Astrocyte (in vitro differentiated cells and primary cell): ENCODE measurements at regions not wholly inside any gene's neighbourhood (a gene's known extent, or its start where the extent isn't known, plus 50 kb on each side); places are given as distances from the start of the nearest gene placed in this dataset.

Experiments used
- DNase-seq: peaks from one replicate; pipeline ENCODE4 v3.0.0-alpha.2; 2010; ENCODE audit warnings: low read depth
- FAIRE-seq: peaks from 2 replicates; lab custom pipeline; 2011; peaks lifted over from hg19 to GRCh38; lab: Jason Lieb, UNC
- H2AFZ ChIP-seq: 2 replicates; pipeline ENCODE4 v1.6.0; 2012; ENCODE audit warnings: low read depth, low read length, inconsistent platforms
- H3K27ac ChIP-seq: 2 replicates; pipeline ENCODE4 v1.5.1; 2011; ENCODE audit warnings: low read depth, low read length, inconsistent platforms
- H3K27me3 ChIP-seq: 2 replicates; pipeline ENCODE4 v1.6.0; 2011; ENCODE audit warnings: low read length, inconsistent platforms; ENCODE audit not compliant: insufficient read depth
- H3K36me3 ChIP-seq: 2 replicates; pipeline ENCODE4 v1.5.1; 2011; ENCODE audit warnings: low read length, inconsistent platforms; ENCODE audit not compliant: insufficient read depth
- H3K4me1 ChIP-seq: 2 replicates; pipeline ENCODE4 v1.5.1; 2011; ENCODE audit warnings: low read length, inconsistent platforms; ENCODE audit not compliant: insufficient read depth
- H3K4me2 ChIP-seq: 2 replicates; pipeline ENCODE4 v1.6.0; 2012; ENCODE audit warnings: low read length, inconsistent platforms
- H3K4me3 ChIP-seq: 2 replicates; pipeline ENCODE4 v1.5.1; 2011; ENCODE audit warnings: low read depth, mild to moderate bottlenecking, low read length, inconsistent platforms; ENCODE audit not compliant: insufficient read depth
- H3K79me2 ChIP-seq: 2 replicates; pipeline ENCODE4 v1.6.0; 2012; ENCODE audit warnings: mild to moderate bottlenecking, low read length, inconsistent platforms; ENCODE audit not compliant: insufficient read depth
- H3K9ac ChIP-seq: 2 replicates; pipeline ENCODE4 v1.6.0; 2012; ENCODE audit warnings: mild to moderate bottlenecking, low read length, inconsistent platforms
- H3K9me3 ChIP-seq: 2 replicates; pipeline ENCODE4 v1.5.1; 2012; ENCODE audit warnings: low read depth, mild to moderate bottlenecking, low read length, inconsistent platforms; ENCODE audit not compliant: insufficient read depth
- H4K20me1 ChIP-seq: 2 replicates; pipeline ENCODE4 v1.6.0; 2012; ENCODE audit warnings: low read length, inconsistent platforms; ENCODE audit not compliant: insufficient read depth
- H3K27ac Mint-ChIP-seq: one replicate; pipeline ENCODE4 v1.8.0; 2021; ENCODE audit warnings: mild to moderate bottlenecking, mixed read lengths; ENCODE audit not compliant: unreplicated experiment
- H3K27me3 Mint-ChIP-seq: one replicate; pipeline ENCODE4 v1.8.0; 2021; ENCODE audit warnings: low read depth, mixed read lengths; ENCODE audit not compliant: unreplicated experiment
- H3K36me3 Mint-ChIP-seq: one replicate; pipeline ENCODE4 v1.8.0; 2021; ENCODE audit warnings: low read depth, mixed read lengths; ENCODE audit not compliant: unreplicated experiment
- H3K4me1 Mint-ChIP-seq: one replicate; pipeline ENCODE4 v1.8.0; 2021; ENCODE audit warnings: low read depth, mixed read lengths; ENCODE audit not compliant: unreplicated experiment
- H3K4me3 Mint-ChIP-seq: one replicate; pipeline ENCODE4 v1.8.0; 2021; ENCODE audit warnings: mild to moderate bottlenecking, moderate library complexity, mixed read lengths; ENCODE audit not compliant: unreplicated experiment
- H3K9me3 Mint-ChIP-seq: one replicate; pipeline ENCODE4 v1.8.0; 2021; ENCODE audit warnings: mild to moderate bottlenecking, mixed read lengths; ENCODE audit not compliant: unreplicated experiment
- EZH2 ChIP-seq: IDR thresholded peaks from 2 replicates; pipeline ENCODE4 v1.6.1; 2012; ENCODE audit warnings: mild to moderate bottlenecking, low read length, inconsistent platforms; ENCODE audit not compliant: insufficient read depth
- TF ChIP-seq, protein P1 (sequence below): IDR thresholded peaks from 2 replicates; pipeline ENCODE4 v1.5.1; 2011; ENCODE audit warnings: low read depth, mild to moderate bottlenecking, inconsistent platforms, low read length, moderate library complexity; ENCODE audit not compliant: insufficient read depth

DNA sequence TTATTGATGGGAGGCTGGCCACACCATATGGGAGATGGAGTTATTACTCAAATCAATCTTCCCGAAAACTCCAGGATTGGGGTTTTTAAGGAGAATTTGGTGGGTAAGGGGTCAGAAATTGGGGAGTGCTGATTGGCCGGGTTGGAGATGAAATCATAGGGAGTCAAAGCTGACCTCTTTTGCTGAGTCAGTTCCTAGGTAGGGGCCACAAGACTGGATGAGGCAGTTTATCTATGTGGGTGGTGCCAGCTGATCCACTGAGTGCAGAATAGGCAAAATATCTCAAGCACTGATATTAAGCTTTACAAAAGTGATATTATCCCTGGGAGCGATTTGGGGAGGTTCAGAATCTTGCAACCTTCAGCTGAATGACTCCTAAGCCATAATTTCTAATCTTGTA is 75.7 kb upstream of the CLINT1 start:
- H3K9me3 ChIP-seq = no peaks in the 10 kb centered on the region
- H3K27me3 Mint-ChIP-seq = peaks cover 3% of the 10 kb centered on the region

DNA sequence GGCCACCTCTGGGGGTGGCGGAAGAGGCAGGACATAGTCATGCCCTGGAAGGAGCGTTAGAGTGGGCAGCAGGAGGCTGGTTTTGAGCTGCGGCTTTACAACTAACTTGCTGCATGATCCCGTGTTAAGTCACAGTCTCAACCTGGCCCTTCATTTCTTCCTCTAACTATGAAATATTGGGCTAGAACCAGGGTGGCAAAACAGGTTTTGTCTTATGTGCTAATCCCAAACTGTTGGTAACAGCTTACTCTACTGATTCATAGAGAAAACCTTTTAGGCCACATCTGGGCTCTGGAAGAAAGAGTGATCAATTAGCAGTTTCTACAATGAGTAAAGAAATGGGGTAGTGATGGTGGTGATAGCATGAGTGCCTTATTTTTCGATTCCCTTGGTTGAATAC is 74.1 kb upstream of the CLINT1 start:
- FAIRE-seq = no peak
- Histone ChIP-seq H3K9me3 (no peaks in the 10 kb centered on the region), H3K27me3 (no peaks in the 10 kb centered on the region), H3K36me3 (no peaks in the 10 kb centered on the region), H3K79me2 (no peaks in the 10 kb centered on the region), H3K4me2 (no peak overlapping the region), H3K4me3 (no peak overlapping the region), H2AFZ (no peak overlapping the region), H3K4me1 (no peaks in the 10 kb centered on the region), H3K9ac (no peak overlapping the region), H4K20me1 (no peaks in the 10 kb centered on the region), H3K27ac (no peak overlapping the region)
- TF ChIP-seq EZH2 = no peak
- TF ChIP-seq, protein P1, sequence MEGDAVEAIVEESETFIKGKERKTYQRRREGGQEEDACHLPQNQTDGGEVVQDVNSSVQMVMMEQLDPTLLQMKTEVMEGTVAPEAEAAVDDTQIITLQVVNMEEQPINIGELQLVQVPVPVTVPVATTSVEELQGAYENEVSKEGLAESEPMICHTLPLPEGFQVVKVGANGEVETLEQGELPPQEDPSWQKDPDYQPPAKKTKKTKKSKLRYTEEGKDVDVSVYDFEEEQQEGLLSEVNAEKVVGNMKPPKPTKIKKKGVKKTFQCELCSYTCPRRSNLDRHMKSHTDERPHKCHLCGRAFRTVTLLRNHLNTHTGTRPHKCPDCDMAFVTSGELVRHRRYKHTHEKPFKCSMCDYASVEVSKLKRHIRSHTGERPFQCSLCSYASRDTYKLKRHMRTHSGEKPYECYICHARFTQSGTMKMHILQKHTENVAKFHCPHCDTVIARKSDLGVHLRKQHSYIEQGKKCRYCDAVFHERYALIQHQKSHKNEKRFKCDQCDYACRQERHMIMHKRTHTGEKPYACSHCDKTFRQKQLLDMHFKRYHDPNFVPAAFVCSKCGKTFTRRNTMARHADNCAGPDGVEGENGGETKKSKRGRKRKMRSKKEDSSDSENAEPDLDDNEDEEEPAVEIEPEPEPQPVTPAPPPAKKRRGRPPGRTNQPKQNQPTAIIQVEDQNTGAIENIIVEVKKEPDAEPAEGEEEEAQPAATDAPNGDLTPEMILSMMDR = no peak
- no peaks in the 10 kb centered on the region for H3K9me3 Mint-ChIP-seq
- no peaks in the 10 kb centered on the region for H3K36me3 Mint-ChIP-seq
- no peak overlapping the region for H3K4me3 Mint-ChIP-seq
- no peak overlapping the region for H3K27ac Mint-ChIP-seq
- no peak for DNase-seq
- H3K27me3 Mint-ChIP-seq = peaks cover 3% of the 10 kb centered on the region
- H3K4me1 Mint-ChIP-seq = no peaks in the 10 kb centered on the region

More for the DNA sequence above, 75.7 kb upstream of the CLINT1 start:
- Histone ChIP-seq H3K27me3 (no peaks in the 10 kb centered on the region), H3K4me1 (no peaks in the 10 kb centered on the region), H3K36me3 (no peaks in the 10 kb centered on the region), H4K20me1 (no peaks in the 10 kb centered on the region), H3K9ac (no peak overlapping the region), H2AFZ (no peak overlapping the region), H3K4me2 (no peak overlapping the region), H3K4me3 (no peak overlapping the region), H3K79me2 (no peaks in the 10 kb centered on the region), H3K27ac (no peak overlapping the region)
- no peak overlapping the region for H3K4me3 Mint-ChIP-seq
- H3K4me1 Mint-ChIP-seq = no peaks in the 10 kb centered on the region
- no peaks in the 10 kb centered on the region for H3K9me3 Mint-ChIP-seq
- FAIRE-seq (no peak), DNase-seq (no peak)
- no peaks in the 10 kb centered on the region for H3K36me3 Mint-ChIP-seq
- TF ChIP-seq EZH2 = no peak
- TF ChIP-seq, protein P1 = no peak
- H3K27ac Mint-ChIP-seq = no peak overlapping the region

DNA sequence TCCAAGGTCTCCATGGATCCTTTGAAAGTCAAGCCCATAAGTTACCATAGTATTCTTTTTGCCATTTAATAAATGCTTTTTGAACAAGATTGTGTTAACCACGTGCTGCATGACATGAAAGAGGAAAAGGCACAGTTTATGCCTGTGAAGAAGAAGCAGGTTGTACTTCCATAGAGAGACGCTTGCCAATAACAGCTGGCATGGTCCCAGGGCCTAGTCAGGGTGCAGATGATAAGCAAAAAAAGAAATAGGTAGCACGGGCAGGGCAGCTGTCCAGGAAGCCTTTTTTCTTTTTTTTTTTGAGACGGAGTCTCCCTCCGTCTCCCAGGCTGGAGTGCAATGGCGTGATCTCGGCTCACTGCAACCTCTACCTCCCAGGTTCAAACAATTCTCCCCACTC is 71.8 kb upstream of the CLINT1 start:
- Histone ChIP-seq H3K9me3 (no peaks in the 10 kb centered on the region), H3K4me1 (no peaks in the 10 kb centered on the region), H3K79me2 (no peaks in the 10 kb centered on the region), H3K9ac (no peak overlapping the region), H3K4me2 (no peak overlapping the region), H3K4me3 (no peak overlapping the region), H3K27me3 (no peaks in the 10 kb centered on the region), H3K36me3 (no peaks in the 10 kb centered on the region), H4K20me1 (no peaks in the 10 kb centered on the region), H2AFZ (no peak overlapping the region), H3K27ac (no peak overlapping the region)
- TF ChIP-seq, protein P1 = no peak
- no peak for TF ChIP-seq EZH2
- Mint-ChIP-seq H3K4me3 (no peak overlapping the region), H3K27me3 (peaks cover 3% of the 10 kb centered on the region), H3K4me1 (no peaks in the 10 kb centered on the region), H3K27ac (no peak overlapping the region), H3K36me3 (no peaks in the 10 kb centered on the region), H3K9me3 (no peaks in the 10 kb centered on the region)
- FAIRE-seq = no peak
- no peak for DNase-seq
